ENCODE measurements at regions not wholly inside any gene's neighbourhood (a gene's known extent, or its start where the extent isn't known, plus 50 kb on each side); places are given as distances from the start of the nearest gene placed in this dataset.

GRCh38 chr2:234723400-234723799 is 226.5 kb upstream of the ARL4C start:
- no peak for TF ChIP-seq CTCF (IDR thresholded peaks at IDR 0.05)
- no peak for TF ChIP-seq POLR2A (IDR thresholded peaks at IDR 0.05)
